DND-41 (cell line): ENCODE measurements at regions not wholly inside any gene's neighbourhood (a gene's known extent, or its start where the extent isn't known, plus 50 kb on each side); places are given as distances from the start of the nearest gene placed in this dataset.

Experiments used
- ATAC-seq: fragments of 200-7000 bp; cut with Tn5 transposase; 3 replicates; pipeline ENCODE4 v1.9.1; 2021; ENCODE audit warnings: low read depth; ENCODE audit not compliant: insufficient read depth
- DNase-seq: peaks from one replicate; pipeline ENCODE4 v3.0.0-alpha.2; 2020
- H2AFZ ChIP-seq: 2 replicates; pipeline ENCODE4 v1.6.0; 2012; ENCODE audit warnings: low read depth, low read length
- H3K27ac ChIP-seq: 2 replicates; pipeline ENCODE4 v1.5.1; 2012; ENCODE audit warnings: low read length, inconsistent platforms
- H3K27me3 ChIP-seq: fragments of 200-600 bp; sonication (generic); 2 replicates; pipeline ENCODE4 v1.6.0; 2012; ENCODE audit warnings: low read length, mild to moderate bottlenecking, inconsistent platforms; ENCODE audit not compliant: insufficient read depth, poor library complexity
- H3K36me3 ChIP-seq: 2 replicates; pipeline ENCODE4 v1.5.1; 2012; ENCODE audit warnings: low read length, inconsistent platforms; ENCODE audit not compliant: insufficient read depth
- H3K4me1 ChIP-seq: 2 replicates; pipeline ENCODE4 v1.5.1; 2012; ENCODE audit warnings: mild to moderate bottlenecking, low read length; ENCODE audit not compliant: insufficient read depth
- H3K4me2 ChIP-seq: 2 replicates; pipeline ENCODE4 v1.6.0; 2012; ENCODE audit warnings: mild to moderate bottlenecking, moderate library complexity, low read length, inconsistent platforms; ENCODE audit not compliant: insufficient read depth
- H3K4me3 ChIP-seq, 2 experiments: fragments of 200-600 bp in 1 of 2; shearing (Covaris generic) in 1 of 2; 2 replicates each; pipeline ENCODE4 v1.5.1; 2012 to 2016; ENCODE audit warnings: inconsistent platforms in 2 of 2, low read length in 2 of 2, mild to moderate bottlenecking in 2 of 2, low read depth in 1 of 2, moderate library complexity in 1 of 2
- H3K79me2 ChIP-seq: 2 replicates; pipeline ENCODE4 v1.6.0; 2012; ENCODE audit warnings: low read length, inconsistent platforms; ENCODE audit not compliant: insufficient read depth
- H3K9ac ChIP-seq: 2 replicates; pipeline ENCODE4 v1.6.0; 2012; ENCODE audit warnings: low read depth, mild to moderate bottlenecking, inconsistent platforms, low read length, moderate library complexity
- H3K9me3 ChIP-seq: 2 replicates; pipeline ENCODE4 v1.5.1; 2012; ENCODE audit warnings: low read length, moderate library complexity, mild to moderate bottlenecking, inconsistent platforms; ENCODE audit not compliant: insufficient read depth, severe bottlenecking
- H4K20me1 ChIP-seq: 2 replicates; pipeline ENCODE4 v1.6.0; 2012; ENCODE audit warnings: low read length; ENCODE audit not compliant: insufficient read depth
- CTCF ChIP-seq: IDR thresholded peaks from 2 replicates; pipeline ENCODE4 v1.5.1; 2012; ENCODE audit warnings: borderline replicate concordance, low read length, moderate library complexity, mild to moderate bottlenecking; ENCODE audit not compliant: poor library complexity, severe bottlenecking; ENCODE audit errors: extremely low read depth
- EZH2 ChIP-seq: IDR thresholded peaks from 3 replicates; pipeline ENCODE4 v1.6.1; 2012; ENCODE audit warnings: borderline replicate concordance, low read depth, mild to moderate bottlenecking, moderate library complexity, low read length, inconsistent platforms; ENCODE audit not compliant: severe bottlenecking

- Histone ChIP-seq H3K36me3 (no peaks in the 10 kb centered on the region), H3K4me2 (no peak overlapping the region), H3K9ac (no peak overlapping the region), H2AFZ (no peak overlapping the region), H3K4me1 (no peaks in the 10 kb centered on the region), H3K9me3 (no peaks in the 10 kb centered on the region), H3K4me3 (no peak overlapping the region), H3K79me2 (no peaks in the 10 kb centered on the region), H3K27me3 (no peaks in the 10 kb centered on the region), H3K27ac (no peak overlapping the region), H4K20me1 (no peaks in the 10 kb centered on the region)
- ATAC-seq (no peak), DNase-seq (no peak)
- no peak for TF ChIP-seq EZH2
- TF ChIP-seq CTCF: no peak
Measured at GRCh38 chr12:124077701-124078100, 104.7 kb downstream of the ZNF664 start.

GRCh38 chr12:124078800-124079199 is 105.8 kb downstream of the ZNF664 start:
- TF ChIP-seq EZH2 (no peak), CTCF (no peak)
- no peaks in the 10 kb centered on the region for H3K79me2 ChIP-seq
- H3K36me3 ChIP-seq: no peaks in the 10 kb centered on the region
- no peak overlapping the region for H3K27ac ChIP-seq
- ATAC-seq (no peak), DNase-seq (no peak)
- no peaks in the 10 kb centered on the region for H4K20me1 ChIP-seq
- no peaks in the 10 kb centered on the region for H3K4me1 ChIP-seq
- H2AFZ ChIP-seq: no peak overlapping the region
- no peak overlapping the region for H3K4me2 ChIP-seq
- no peaks in the 10 kb centered on the region for H3K27me3 ChIP-seq
- no peak overlapping the region for H3K9ac ChIP-seq
- no peak overlapping the region for H3K4me3 ChIP-seq
- H3K9me3 ChIP-seq: no peaks in the 10 kb centered on the region

- Histone ChIP-seq H3K4me1 (no peaks in the 10 kb centered on the region), H3K27me3 (no peaks in the 10 kb centered on the region), H2AFZ (no peak overlapping the region), H3K4me2 (no peak overlapping the region), H3K9me3 (no peaks in the 10 kb centered on the region), H4K20me1 (no peaks in the 10 kb centered on the region), H3K27ac (no peak overlapping the region), H3K4me3 (no peak overlapping the region), H3K9ac (no peak overlapping the region), H3K79me2 (no peaks in the 10 kb centered on the region), H3K36me3 (no peaks in the 10 kb centered on the region)
- TF ChIP-seq CTCF: no peak
- no peak for TF ChIP-seq EZH2
- no peak for ATAC-seq
- no peak for DNase-seq
Measured at GRCh38 chr12:124080649-124081048, 107.6 kb downstream of the ZNF664 start.

GRCh38 chr12:124082012-124082411 is 109.0 kb downstream of the ZNF664 start:
- no peak for DNase-seq
- no peak for ATAC-seq
- no peaks in the 10 kb centered on the region for H3K4me1 ChIP-seq
- no peak overlapping the region for H3K4me3 ChIP-seq
- no peak overlapping the region for H3K9ac ChIP-seq
- no peak overlapping the region for H3K4me2 ChIP-seq
- H3K27ac ChIP-seq: no peak overlapping the region
- H3K9me3 ChIP-seq: no peaks in the 10 kb centered on the region
- H3K79me2 ChIP-seq: no peaks in the 10 kb centered on the region
- TF ChIP-seq EZH2: no peak
- no peak for TF ChIP-seq CTCF
- H3K27me3 ChIP-seq: no peaks in the 10 kb centered on the region
- H3K36me3 ChIP-seq: no peaks in the 10 kb centered on the region
- H4K20me1 ChIP-seq: no peaks in the 10 kb centered on the region
- H2AFZ ChIP-seq: no peak overlapping the region
